Caco-2 (cell line): ENCODE measurements at regions not wholly inside any gene's neighbourhood (a gene's known extent, or its start where the extent isn't known, plus 50 kb on each side); places are given as distances from the start of the nearest gene placed in this dataset.

Experiments
- BruUV-seq: library from RNA; stranded (reverse); fragments of 400-500 nt; replicated peaks from 2 replicates; lab custom pipeline; 2021; lab: Mats Ljungman, UMichigan
- CTCF ChIA-PET: fragments of 300-600 bp; sonication (Branson Sonifier 250); formaldehyde crosslinking; loops from one replicate; lab custom pipeline; 2022; ENCODE audit warnings: antibody characterized with exemption; lab: Charles Lee
- POLR2A ChIA-PET: fragments of 300-600 bp; sonication (Branson Sonifier 250); formaldehyde crosslinking; loops from one replicate; lab custom pipeline; 2022; ENCODE audit warnings: antibody characterized with exemption; lab: Charles Lee
- DNase-seq, 2 experiments: peaks; one replicate each; pipeline versions ENCODE4 v3.0.0 to v3.0.0-alpha.2; 2020 to 2022
- H3K27me3 ChIP-seq: replicated peaks from 2 replicates; pipeline ENCODE4 v1.6.0; 2011; ENCODE audit warnings: low read length; ENCODE audit not compliant: control insufficient read depth, insufficient read depth
- H3K36me3 ChIP-seq: 2 replicates; pipeline ENCODE4 v1.5.1; 2011; ENCODE audit warnings: low read length; ENCODE audit not compliant: control insufficient read depth, insufficient read depth
- H3K4me1 ChIP-seq: fragments of 250-450 bp; sonication (Bioruptor Pico); 2 replicates; pipeline ENCODE4 v1.5.1; 2020; ENCODE audit warnings: mild to moderate bottlenecking
- H3K4me3 ChIP-seq: 2 replicates; pipeline ENCODE4 v1.5.1; 2011; ENCODE audit warnings: low read depth, mild to moderate bottlenecking, control low read depth, low read length
- H3K9me3 ChIP-seq: fragments of 250-450 bp; sonication (Bioruptor Pico); 2 replicates; pipeline ENCODE4 v1.5.1; 2020; ENCODE audit warnings: mild to moderate bottlenecking, moderate library complexity
- H3K27ac Mint-ChIP-seq: one replicate; pipeline ENCODE4 v1.8.0; 2022; ENCODE audit warnings: mixed read lengths; ENCODE audit not compliant: unreplicated experiment
- H3K27me3 Mint-ChIP-seq: one replicate; pipeline ENCODE4 v1.8.0; 2022; ENCODE audit warnings: mixed read lengths; ENCODE audit not compliant: insufficient read depth, unreplicated experiment
- H3K36me3 Mint-ChIP-seq: one replicate; pipeline ENCODE4 v1.8.0; 2022; ENCODE audit warnings: mild to moderate bottlenecking, mixed read lengths; ENCODE audit not compliant: insufficient read depth, unreplicated experiment
- H3K4me1 Mint-ChIP-seq: one replicate; pipeline ENCODE4 v1.8.0; 2022; ENCODE audit warnings: low read depth, mixed read lengths; ENCODE audit not compliant: unreplicated experiment
- H3K4me3 Mint-ChIP-seq: one replicate; pipeline ENCODE4 v1.8.0; 2022; ENCODE audit warnings: mild to moderate bottlenecking, moderate library complexity, mixed read lengths; ENCODE audit not compliant: unreplicated experiment
- H3K9me3 Mint-ChIP-seq: one replicate; pipeline ENCODE4 v1.8.0; 2022; ENCODE audit warnings: mixed read lengths; ENCODE audit not compliant: unreplicated experiment
- intact Hi-C: fragments of 100-400 bp; cut with micrococcal nuclease; formaldehyde crosslinking; loops from one replicate; pipeline ENCODE4 v1.10.0; 2022; ENCODE audit not compliant: unreplicated experiment
- TF ChIP-seq, protein P1 (sequence below), 2 experiments: fragments of 200-600 bp in 1 of 2; IDR thresholded peaks; 1 replicate in 1 of 2; 2 replicates in 1 of 2; pipeline versions ENCODE4 v1.5.1 to v1.8.0; 2011 to 2022; ENCODE audit warnings: antibody characterized with exemption in 1 of 2, control low read depth in 1 of 2, inconsistent platforms in 1 of 2, low read depth in 1 of 2, low read length in 1 of 2, mild to moderate bottlenecking in 1 of 2, moderate library complexity in 1 of 2; ENCODE audit not compliant: insufficient read depth in 1 of 2, severe bottlenecking in 1 of 2, unreplicated experiment in 1 of 2

DNA sequence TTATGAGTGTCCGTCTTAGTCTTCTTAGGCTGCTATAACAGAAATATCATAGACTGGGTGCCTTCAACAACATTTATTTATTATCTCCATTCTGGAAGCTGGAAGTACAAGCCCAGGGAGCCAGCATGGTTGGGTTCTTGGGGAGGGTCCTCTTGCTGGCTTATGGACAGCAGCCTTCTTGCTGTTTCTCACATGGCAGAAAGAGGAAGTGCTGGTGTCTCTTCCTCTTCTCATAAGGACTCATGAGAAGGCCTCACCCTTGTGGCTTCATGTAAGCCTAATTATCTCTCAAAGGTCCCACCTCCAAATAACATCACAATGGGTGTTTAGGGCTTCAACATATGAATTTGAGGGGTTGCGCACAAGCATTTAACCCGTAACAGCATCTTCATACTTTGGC lies 207.0 kb upstream of the COX10 start:
- no peaks in the 10 kb centered on the region for H3K27me3 ChIP-seq
- H3K9me3 Mint-ChIP-seq: peaks cover 6% of the 10 kb centered on the region
- no peak overlapping the region for H3K27ac Mint-ChIP-seq
- no peak for DNase-seq
- TF ChIP-seq, protein P1, sequence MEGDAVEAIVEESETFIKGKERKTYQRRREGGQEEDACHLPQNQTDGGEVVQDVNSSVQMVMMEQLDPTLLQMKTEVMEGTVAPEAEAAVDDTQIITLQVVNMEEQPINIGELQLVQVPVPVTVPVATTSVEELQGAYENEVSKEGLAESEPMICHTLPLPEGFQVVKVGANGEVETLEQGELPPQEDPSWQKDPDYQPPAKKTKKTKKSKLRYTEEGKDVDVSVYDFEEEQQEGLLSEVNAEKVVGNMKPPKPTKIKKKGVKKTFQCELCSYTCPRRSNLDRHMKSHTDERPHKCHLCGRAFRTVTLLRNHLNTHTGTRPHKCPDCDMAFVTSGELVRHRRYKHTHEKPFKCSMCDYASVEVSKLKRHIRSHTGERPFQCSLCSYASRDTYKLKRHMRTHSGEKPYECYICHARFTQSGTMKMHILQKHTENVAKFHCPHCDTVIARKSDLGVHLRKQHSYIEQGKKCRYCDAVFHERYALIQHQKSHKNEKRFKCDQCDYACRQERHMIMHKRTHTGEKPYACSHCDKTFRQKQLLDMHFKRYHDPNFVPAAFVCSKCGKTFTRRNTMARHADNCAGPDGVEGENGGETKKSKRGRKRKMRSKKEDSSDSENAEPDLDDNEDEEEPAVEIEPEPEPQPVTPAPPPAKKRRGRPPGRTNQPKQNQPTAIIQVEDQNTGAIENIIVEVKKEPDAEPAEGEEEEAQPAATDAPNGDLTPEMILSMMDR (IDR thresholded peaks at IDR 0.05; ENCODE audit: insufficient read depth in 1 of 2, low read depth in 1 of 2, low read length in 1 of 2, severe bottlenecking in 1 of 2, unreplicated experiment in 1 of 2): no peak
- intact Hi-C loops: no loop called here
- POLR2A ChIA-PET: no interaction called here
- no peak overlapping the region for H3K4me3 Mint-ChIP-seq
- CTCF ChIA-PET: no interaction called here
- no peaks in the 10 kb centered on the region for H3K27me3 Mint-ChIP-seq
- BruUV-seq: no TSS peak
- H3K4me1 Mint-ChIP-seq: no peaks in the 10 kb centered on the region
- no peaks in the 10 kb centered on the region for H3K36me3 Mint-ChIP-seq
- no peaks in the 10 kb centered on the region for H3K9me3 ChIP-seq
- H3K4me1 ChIP-seq: no peaks in the 10 kb centered on the region
- no peak overlapping the region for H3K4me3 ChIP-seq
- no peaks in the 10 kb centered on the region for H3K36me3 ChIP-seq

DNA sequence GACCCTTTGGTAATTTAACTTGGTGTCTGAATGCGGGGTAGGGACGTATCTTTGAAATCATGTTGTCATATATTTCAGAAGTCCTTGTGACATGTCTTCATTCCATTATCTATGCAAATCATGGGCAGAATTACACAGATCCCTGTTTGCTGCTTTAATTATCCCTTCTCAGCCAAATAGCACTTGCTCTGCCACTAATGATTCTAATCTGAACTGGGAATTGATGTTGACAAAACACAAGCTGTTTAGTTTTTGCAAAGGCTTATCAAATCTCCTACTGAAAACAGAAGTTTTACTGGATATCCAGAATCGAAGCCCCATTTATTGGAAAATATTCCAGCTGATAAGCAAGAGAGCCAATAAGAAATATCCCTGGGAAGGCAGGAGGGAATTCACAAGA lies 205.9 kb upstream of the COX10 start:
- no peaks in the 10 kb centered on the region for H3K9me3 ChIP-seq
- intact Hi-C loops: no loop called here
- CTCF ChIA-PET: no interaction called here
- no peaks in the 10 kb centered on the region for H3K27me3 ChIP-seq
- peaks cover 13% of the 10 kb centered on the region for H3K9me3 Mint-ChIP-seq
- H3K4me3 ChIP-seq: no peak overlapping the region
- DNase-seq: no peak
- POLR2A ChIA-PET: no interaction called here
- H3K4me1 ChIP-seq: no peaks in the 10 kb centered on the region
- no peak overlapping the region for H3K4me3 Mint-ChIP-seq
- H3K4me1 Mint-ChIP-seq: no peaks in the 10 kb centered on the region
- H3K36me3 Mint-ChIP-seq: no peaks in the 10 kb centered on the region
- TF ChIP-seq, protein P1 (IDR thresholded peaks at IDR 0.05; ENCODE audit: insufficient read depth in 1 of 2, low read depth in 1 of 2, low read length in 1 of 2, severe bottlenecking in 1 of 2, unreplicated experiment in 1 of 2): no peak
- no peaks in the 10 kb centered on the region for H3K27me3 Mint-ChIP-seq
- H3K36me3 ChIP-seq: no peaks in the 10 kb centered on the region
- no TSS peak for BruUV-seq
- no peak overlapping the region for H3K27ac Mint-ChIP-seq

DNA sequence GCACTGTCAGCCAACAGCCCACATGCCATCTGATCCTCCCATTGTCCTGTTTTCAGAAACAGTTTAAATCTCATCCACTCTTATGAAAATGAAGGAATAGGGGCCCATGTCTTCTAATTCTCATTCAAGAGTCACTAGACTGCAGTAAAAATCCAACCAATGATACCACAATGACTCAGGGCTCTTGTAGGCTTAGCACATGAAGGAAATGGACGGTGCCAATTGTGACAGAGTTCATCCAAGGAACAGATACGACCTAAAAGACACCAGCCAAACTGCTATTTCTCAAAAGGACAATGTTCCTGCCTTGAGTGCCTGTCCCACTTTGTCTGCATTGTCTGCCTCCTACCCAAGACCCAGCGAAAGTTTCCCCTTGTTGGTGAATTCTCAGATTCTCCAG lies 204.8 kb upstream of the COX10 start:
- ChIA-PET POLR2A (no interaction called here), CTCF (no interaction called here)
- no peaks in the 10 kb centered on the region for H3K36me3 Mint-ChIP-seq
- BruUV-seq: no TSS peak
- peaks cover 13% of the 10 kb centered on the region for H3K9me3 Mint-ChIP-seq
- H3K27me3 Mint-ChIP-seq: no peaks in the 10 kb centered on the region
- intact Hi-C loops: no loop called here
- TF ChIP-seq, protein P1 (IDR thresholded peaks at IDR 0.05; ENCODE audit: insufficient read depth in 1 of 2, low read depth in 1 of 2, low read length in 1 of 2, severe bottlenecking in 1 of 2, unreplicated experiment in 1 of 2): no peak
- H3K27ac Mint-ChIP-seq: no peak overlapping the region
- no peaks in the 10 kb centered on the region for H3K4me1 Mint-ChIP-seq
- no peaks in the 10 kb centered on the region for H3K27me3 ChIP-seq
- no peak overlapping the region for H3K4me3 ChIP-seq
- H3K36me3 ChIP-seq: no peaks in the 10 kb centered on the region
- no peak for DNase-seq
- no peak overlapping the region for H3K4me3 Mint-ChIP-seq
- H3K4me1 ChIP-seq: no peaks in the 10 kb centered on the region
- H3K9me3 ChIP-seq: no peaks in the 10 kb centered on the region
